SK-N-SH (cell line): ENCODE measurements at regions not wholly inside any gene's neighbourhood (a gene's known extent, or its start where the extent isn't known, plus 50 kb on each side); places are given as distances from the start of the nearest gene placed in this dataset.

Experiments used
- EP300 ChIP-seq, 2 experiments: IDR thresholded peaks; 2 replicates each; pipeline versions ENCODE4 v1.4.0 to v1.6.1; 2012; ENCODE audit warnings: borderline replicate concordance in 1 of 2, low read depth in 1 of 2, low read length in 1 of 2
- GABPA ChIP-seq: IDR thresholded peaks from 2 replicates; pipeline ENCODE4 v1.4.0; 2012; ENCODE audit warnings: low read depth, mild to moderate bottlenecking
- MAX ChIP-seq: IDR thresholded peaks from 2 replicates; pipeline ENCODE4 v1.4.0; 2012; ENCODE audit warnings: low read depth
- RFX5 ChIP-seq: IDR thresholded peaks from 2 replicates; pipeline ENCODE4 v1.6.1; 2012; ENCODE audit warnings: mild to moderate bottlenecking, improper control_type of control experiment, low read length
- SMC3 ChIP-seq: IDR thresholded peaks from 2 replicates; pipeline ENCODE4 v1.6.1; 2012; ENCODE audit warnings: low read depth, low read length, improper control_type of control experiment
- TAF1 ChIP-seq: IDR thresholded peaks from 2 replicates; pipeline ENCODE4 v1.6.1; 2012; ENCODE audit warnings: low read depth, mild to moderate bottlenecking, low read length, moderate library complexity, borderline replicate concordance
- TF ChIP-seq, protein P1 (sequence below): fragments of 200-600 bp; sonication (generic); IDR thresholded peaks from 2 replicates; pipeline ENCODE4 v1.6.1; 2017; ENCODE audit warnings: antibody characterized with exemption, mild to moderate bottlenecking, moderate library complexity
- TF ChIP-seq, protein P2 (sequence below): IDR thresholded peaks from 2 replicates; pipeline ENCODE4 v1.4.0; 2012; ENCODE audit warnings: low read depth, borderline replicate concordance

DNA sequence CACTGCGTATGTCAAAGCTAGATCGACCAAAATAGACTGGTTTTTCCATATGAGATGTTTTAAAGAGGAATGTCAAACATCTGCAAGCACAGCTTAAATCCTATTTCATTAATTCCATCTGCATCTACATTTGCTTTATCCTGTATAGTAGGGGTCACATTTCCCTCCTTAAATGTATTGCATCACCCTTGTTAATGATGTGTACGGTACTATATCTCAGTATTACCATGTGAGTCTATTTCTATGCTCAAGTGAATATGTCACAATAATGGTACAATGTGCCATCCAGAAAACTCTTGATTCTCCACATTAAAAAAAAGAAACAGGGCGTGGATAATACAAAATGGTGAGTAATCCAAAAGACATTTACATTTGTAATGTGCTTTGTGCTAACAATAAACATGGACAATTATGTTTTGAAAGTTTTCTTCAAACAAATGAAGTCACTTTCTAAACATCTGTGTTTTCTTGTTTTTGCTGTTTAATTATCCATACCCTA lies 56.6 kb downstream of the TWIST1 start:
- TF ChIP-seq, protein P1, sequence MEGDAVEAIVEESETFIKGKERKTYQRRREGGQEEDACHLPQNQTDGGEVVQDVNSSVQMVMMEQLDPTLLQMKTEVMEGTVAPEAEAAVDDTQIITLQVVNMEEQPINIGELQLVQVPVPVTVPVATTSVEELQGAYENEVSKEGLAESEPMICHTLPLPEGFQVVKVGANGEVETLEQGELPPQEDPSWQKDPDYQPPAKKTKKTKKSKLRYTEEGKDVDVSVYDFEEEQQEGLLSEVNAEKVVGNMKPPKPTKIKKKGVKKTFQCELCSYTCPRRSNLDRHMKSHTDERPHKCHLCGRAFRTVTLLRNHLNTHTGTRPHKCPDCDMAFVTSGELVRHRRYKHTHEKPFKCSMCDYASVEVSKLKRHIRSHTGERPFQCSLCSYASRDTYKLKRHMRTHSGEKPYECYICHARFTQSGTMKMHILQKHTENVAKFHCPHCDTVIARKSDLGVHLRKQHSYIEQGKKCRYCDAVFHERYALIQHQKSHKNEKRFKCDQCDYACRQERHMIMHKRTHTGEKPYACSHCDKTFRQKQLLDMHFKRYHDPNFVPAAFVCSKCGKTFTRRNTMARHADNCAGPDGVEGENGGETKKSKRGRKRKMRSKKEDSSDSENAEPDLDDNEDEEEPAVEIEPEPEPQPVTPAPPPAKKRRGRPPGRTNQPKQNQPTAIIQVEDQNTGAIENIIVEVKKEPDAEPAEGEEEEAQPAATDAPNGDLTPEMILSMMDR = no peak
- TF ChIP-seq RFX5 = no peak
- no peak for TF ChIP-seq MAX
- TF ChIP-seq, protein P2, sequence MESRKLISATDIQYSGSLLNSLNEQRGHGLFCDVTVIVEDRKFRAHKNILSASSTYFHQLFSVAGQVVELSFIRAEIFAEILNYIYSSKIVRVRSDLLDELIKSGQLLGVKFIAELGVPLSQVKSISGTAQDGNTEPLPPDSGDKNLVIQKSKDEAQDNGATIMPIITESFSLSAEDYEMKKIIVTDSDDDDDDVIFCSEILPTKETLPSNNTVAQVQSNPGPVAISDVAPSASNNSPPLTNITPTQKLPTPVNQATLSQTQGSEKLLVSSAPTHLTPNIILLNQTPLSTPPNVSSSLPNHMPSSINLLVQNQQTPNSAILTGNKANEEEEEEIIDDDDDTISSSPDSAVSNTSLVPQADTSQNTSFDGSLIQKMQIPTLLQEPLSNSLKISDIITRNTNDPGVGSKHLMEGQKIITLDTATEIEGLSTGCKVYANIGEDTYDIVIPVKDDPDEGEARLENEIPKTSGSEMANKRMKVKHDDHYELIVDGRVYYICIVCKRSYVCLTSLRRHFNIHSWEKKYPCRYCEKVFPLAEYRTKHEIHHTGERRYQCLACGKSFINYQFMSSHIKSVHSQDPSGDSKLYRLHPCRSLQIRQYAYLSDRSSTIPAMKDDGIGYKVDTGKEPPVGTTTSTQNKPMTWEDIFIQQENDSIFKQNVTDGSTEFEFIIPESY = no peak
- no peak for TF ChIP-seq EP300 (IDR thresholded peaks at IDR 0.05; ENCODE audit: borderline replicate concordance in 1 of 2, low read depth in 1 of 2, low read length in 1 of 2)
- TF ChIP-seq GABPA = no peak
- no peak for TF ChIP-seq SMC3
- no peak for TF ChIP-seq TAF1
